H9 (cell line): ENCODE measurements at regions not wholly inside any gene's neighbourhood (a gene's known extent, or its start where the extent isn't known, plus 50 kb on each side); places are given as distances from the start of the nearest gene placed in this dataset.
A peak's percentile ranks its signal among the peaks of the same experiment; 100 is the strongest.

Source experiments
- DNase-seq: peaks from one replicate; pipeline ENCODE4 v3.0.0-alpha.2; 2017
- H2AFZ ChIP-seq: one replicate; pipeline ENCODE4 v1.6.1; 2013; ENCODE audit warnings: mild to moderate bottlenecking, low read length, control low read depth, moderate library complexity
- H2AK5ac ChIP-seq: 2 replicates; pipeline ENCODE4 v1.6.1; 2013; ENCODE audit warnings: low read length, control low read depth, mixed read lengths; ENCODE audit not compliant: insufficient read length
- H2BK120ac ChIP-seq: one replicate; pipeline ENCODE4 v1.6.1; 2013; ENCODE audit warnings: low read depth, mild to moderate bottlenecking, low read length, control low read depth, inconsistent platforms; ENCODE audit not compliant: poor library complexity, severe bottlenecking
- H2BK12ac ChIP-seq: 2 replicates; pipeline ENCODE4 v1.6.1; 2013; ENCODE audit warnings: low read length, control low read depth, mixed read lengths, low read depth; ENCODE audit not compliant: insufficient read length
- H2BK15ac ChIP-seq: 2 replicates; pipeline ENCODE4 v1.6.1; 2013; ENCODE audit warnings: low read depth, low read length, control low read depth
- H2BK20ac ChIP-seq: one replicate; pipeline ENCODE4 v1.6.1; 2013; ENCODE audit warnings: low read depth, mild to moderate bottlenecking, low read length, control low read depth, inconsistent platforms; ENCODE audit not compliant: poor library complexity, severe bottlenecking
- H2BK5ac ChIP-seq: 2 replicates; pipeline ENCODE4 v1.6.1; 2013; ENCODE audit warnings: low read length, control low read depth, mixed read lengths; ENCODE audit not compliant: insufficient read length
- H3K14ac ChIP-seq: 2 replicates; pipeline ENCODE4 v1.6.1; 2013; ENCODE audit warnings: low read length, control low read depth; ENCODE audit not compliant: insufficient read depth
- H3K18ac ChIP-seq: 2 replicates; pipeline ENCODE4 v1.6.1; 2013; ENCODE audit warnings: low read depth, mild to moderate bottlenecking, mixed read lengths, low read length, control low read depth; ENCODE audit not compliant: insufficient read length
- H3K23ac ChIP-seq: 2 replicates; pipeline ENCODE4 v1.6.1; 2013; ENCODE audit warnings: low read length, control low read depth, mixed read lengths, low read depth; ENCODE audit not compliant: insufficient read length
- H3K23me2 ChIP-seq: 2 replicates; pipeline ENCODE4 v1.6.1; 2013; ENCODE audit warnings: low read depth, mild to moderate bottlenecking, mixed read lengths, low read length, control low read depth; ENCODE audit not compliant: insufficient read length, poor library complexity, severe bottlenecking
- H3K27ac ChIP-seq: 2 replicates; pipeline ENCODE4 v1.5.1; 2013; ENCODE audit warnings: low read length, control low read depth, mixed read lengths, low read depth; ENCODE audit not compliant: insufficient read length
- H3K27me3 ChIP-seq: 2 replicates; pipeline ENCODE4 v1.6.1; 2013; ENCODE audit warnings: low read length, control low read depth, inconsistent platforms; ENCODE audit not compliant: insufficient read depth
- H3K4ac ChIP-seq: 2 replicates; pipeline ENCODE4 v1.6.1; 2013; ENCODE audit warnings: low read depth, mild to moderate bottlenecking, control low read depth, inconsistent platforms, low read length, moderate library complexity
- H3K4me1 ChIP-seq: 2 replicates; pipeline ENCODE4 v1.6.1; 2013; ENCODE audit warnings: low read length, control low read depth, inconsistent platforms; ENCODE audit not compliant: insufficient read depth
- H3K4me2 ChIP-seq: 2 replicates; pipeline ENCODE4 v1.6.1; 2013; ENCODE audit warnings: low read length, control low read depth, mixed read lengths; ENCODE audit not compliant: insufficient read length, insufficient read depth
- H3K56ac ChIP-seq: 2 replicates; pipeline ENCODE4 v1.6.1; 2013; ENCODE audit warnings: low read depth, mild to moderate bottlenecking, mixed read lengths, low read length, control low read depth; ENCODE audit not compliant: insufficient read length
- H3K79me1 ChIP-seq: 2 replicates; pipeline ENCODE4 v1.6.1; 2013; ENCODE audit warnings: low read depth, mild to moderate bottlenecking, moderate library complexity, low read length, control low read depth, inconsistent platforms; ENCODE audit not compliant: insufficient read depth, poor library complexity, severe bottlenecking
- H3K79me2 ChIP-seq: 2 replicates; pipeline ENCODE4 v1.6.1; 2013; ENCODE audit warnings: low read length, control low read depth, inconsistent platforms; ENCODE audit not compliant: insufficient read depth
- H3K9ac ChIP-seq: 2 replicates; pipeline ENCODE4 v1.6.1; 2013; ENCODE audit warnings: low read length, control low read depth, mixed read lengths; ENCODE audit not compliant: insufficient read length; ENCODE audit errors: extremely low read depth
- H3K9me3 ChIP-seq: one replicate; pipeline ENCODE4 v1.6.1; 2013; ENCODE audit warnings: low read depth, low read length, inconsistent platforms; ENCODE audit not compliant: control insufficient read depth
- H3T11ph ChIP-seq: one replicate; pipeline ENCODE4 v1.6.1; 2013; ENCODE audit warnings: mild to moderate bottlenecking, low read length, control low read depth, inconsistent platforms
- H4K20me1 ChIP-seq: one replicate; pipeline ENCODE4 v1.6.1; 2013; ENCODE audit not compliant: control insufficient read depth, insufficient read length, insufficient read depth
- H4K5ac ChIP-seq: 2 replicates; pipeline ENCODE4 v1.6.1; 2013; ENCODE audit warnings: low read depth, mild to moderate bottlenecking, mixed read lengths, low read length, control low read depth; ENCODE audit not compliant: insufficient read length
- H4K8ac ChIP-seq: replicated peaks from 2 replicates; pipeline ENCODE4 v1.6.1; 2013; ENCODE audit warnings: low read length, control low read depth, mixed read lengths, low read depth; ENCODE audit not compliant: insufficient read length
- H4K91ac ChIP-seq: 2 replicates; pipeline ENCODE4 v1.6.1; 2013; ENCODE audit warnings: low read depth, mild to moderate bottlenecking, moderate library complexity, mixed read lengths, low read length, control low read depth; ENCODE audit not compliant: insufficient read length
- H3K27ac Mint-ChIP-seq, 3 experiments: 2 replicates in 2 of 3; 3 replicates in 1 of 3; pipeline ENCODE4 v1.8.0; 2020 to 2021; ENCODE audit warnings: mixed read lengths in 3 of 3, mild to moderate bottlenecking in 1 of 3, moderate library complexity in 1 of 3
- H3K27me3 Mint-ChIP-seq: 2 replicates; pipeline ENCODE4 v1.8.0; 2021; ENCODE audit warnings: low read depth, mild to moderate bottlenecking, moderate library complexity, mixed read lengths
- H3K36me3 Mint-ChIP-seq, 3 experiments: 2 replicates in 2 of 3; 3 replicates in 1 of 3; pipeline ENCODE4 v1.8.0; 2020 to 2021; ENCODE audit warnings: low read depth in 3 of 3, mixed read lengths in 3 of 3; ENCODE audit not compliant: insufficient read depth in 1 of 3
- H3K4me1 Mint-ChIP-seq, 2 experiments: 2 replicates each; pipeline ENCODE4 v1.8.0; 2020; ENCODE audit warnings: mixed read lengths in 2 of 2
- H3K4me3 Mint-ChIP-seq, 2 experiments: 2 replicates in 1 of 2; 3 replicates in 1 of 2; pipeline ENCODE4 v1.8.0; 2020 to 2021; ENCODE audit warnings: mild to moderate bottlenecking in 2 of 2, mixed read lengths in 2 of 2, moderate library complexity in 1 of 2
- H3K9me3 Mint-ChIP-seq, 2 experiments: 2 replicates in 1 of 2; 3 replicates in 1 of 2; pipeline ENCODE4 v1.8.0; 2020; ENCODE audit warnings: mild to moderate bottlenecking in 2 of 2, mixed read lengths in 2 of 2, moderate library complexity in 1 of 2
- WGBS: extraction: QIAGEN DNeasy Blood & Tissue Kit; methylation state at CpG from one replicate; pipeline ENCODE4 v1.1.7; 2013; ENCODE audit warnings: missing lambda C conversion rate, low lambda C conversion rate, mixed read lengths; ENCODE audit not compliant: insufficient read length; ENCODE audit errors: extremely low coverage; 5-methylcytosine and 5-hydroxymethylcytosine counted together
- TF ChIP-seq, protein P1 (sequence below): fragments of 200-600 bp; sonication (generic); conservative IDR thresholded peaks from 3 replicates; pipeline ENCODE4 v1.8.0; 2021; ENCODE audit warnings: antibody characterized with exemption, mild to moderate bottlenecking

DNA sequence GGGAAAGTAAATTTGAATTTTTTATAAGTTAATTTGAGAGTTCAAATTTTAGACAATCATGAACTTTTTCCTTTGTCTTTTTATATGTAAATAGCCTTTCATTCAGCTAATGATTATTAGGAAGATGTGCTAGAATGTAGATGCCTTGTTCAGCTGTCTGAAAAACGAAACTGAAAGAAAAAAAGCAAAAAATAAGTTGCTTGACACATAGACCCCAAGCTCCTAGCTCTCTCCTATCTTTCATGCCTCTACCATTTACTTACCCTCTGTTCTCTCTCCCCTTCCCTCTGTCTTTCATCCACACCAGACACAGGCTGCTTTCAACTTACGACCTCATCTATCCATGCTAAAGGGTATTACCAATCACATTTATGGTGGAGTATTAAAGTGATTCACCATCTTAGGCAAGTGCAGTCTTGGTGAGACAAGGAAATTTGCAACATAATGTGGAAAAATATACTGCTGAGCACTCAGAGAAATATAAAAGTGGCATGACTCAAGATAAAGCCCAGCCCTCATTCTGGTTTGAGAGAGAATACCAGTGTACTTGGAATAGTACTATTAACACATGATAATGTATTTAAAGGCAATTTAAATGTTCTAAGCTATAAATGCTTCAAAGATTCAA, 425.6 kb downstream of the SUCLG1 start:
- Histone ChIP-seq H3T11ph (no peak overlapping the region), H2BK120ac (no peak overlapping the region), H3K27me3 (no peaks in the 10 kb centered on the region), H2BK5ac (no peak overlapping the region), H4K20me1 (no peaks in the 10 kb centered on the region), H2BK12ac (no peak overlapping the region), H3K79me1 (no peaks in the 10 kb centered on the region), H3K18ac (no peak overlapping the region), H3K79me2 (no peaks in the 10 kb centered on the region), H4K5ac (no peak overlapping the region), H2BK15ac (no peak overlapping the region), H3K9ac (no peak overlapping the region), H4K8ac (no peak overlapping the region), H4K91ac (no peak overlapping the region), H3K9me3 (no peaks in the 10 kb centered on the region), H3K4me1 (no peaks in the 10 kb centered on the region), H3K56ac (no peak overlapping the region), H2BK20ac (no peak overlapping the region), H3K14ac (no peak overlapping the region), H3K4me2 (no peak overlapping the region), H2AFZ (no peak overlapping the region), H3K4ac (no peak overlapping the region), H3K27ac (no peak overlapping the region), H3K23ac (no peak overlapping the region), H3K23me2 (no peaks in the 10 kb centered on the region), H2AK5ac (no peak overlapping the region)
- Mint-ChIP-seq H3K36me3 (no peaks in the 10 kb centered on the region), H3K9me3 (no peaks in the 10 kb centered on the region), H3K4me1 (0 out of 4 replicates have a peak, but pooled peaks cover 0 to 2% of the 10 kb centered on the region in 2 experiments), H3K27me3 (no peaks in the 10 kb centered on the region), H3K27ac (peak overlapping the region in 1 of 3 experiments; percentile 41; a peak in 1 of 7 replicates), H3K4me3 (no peak overlapping the region)
- no CpG with 5 or more reads among the region's 2 CpGs for WGBS
- TF ChIP-seq, protein P1, sequence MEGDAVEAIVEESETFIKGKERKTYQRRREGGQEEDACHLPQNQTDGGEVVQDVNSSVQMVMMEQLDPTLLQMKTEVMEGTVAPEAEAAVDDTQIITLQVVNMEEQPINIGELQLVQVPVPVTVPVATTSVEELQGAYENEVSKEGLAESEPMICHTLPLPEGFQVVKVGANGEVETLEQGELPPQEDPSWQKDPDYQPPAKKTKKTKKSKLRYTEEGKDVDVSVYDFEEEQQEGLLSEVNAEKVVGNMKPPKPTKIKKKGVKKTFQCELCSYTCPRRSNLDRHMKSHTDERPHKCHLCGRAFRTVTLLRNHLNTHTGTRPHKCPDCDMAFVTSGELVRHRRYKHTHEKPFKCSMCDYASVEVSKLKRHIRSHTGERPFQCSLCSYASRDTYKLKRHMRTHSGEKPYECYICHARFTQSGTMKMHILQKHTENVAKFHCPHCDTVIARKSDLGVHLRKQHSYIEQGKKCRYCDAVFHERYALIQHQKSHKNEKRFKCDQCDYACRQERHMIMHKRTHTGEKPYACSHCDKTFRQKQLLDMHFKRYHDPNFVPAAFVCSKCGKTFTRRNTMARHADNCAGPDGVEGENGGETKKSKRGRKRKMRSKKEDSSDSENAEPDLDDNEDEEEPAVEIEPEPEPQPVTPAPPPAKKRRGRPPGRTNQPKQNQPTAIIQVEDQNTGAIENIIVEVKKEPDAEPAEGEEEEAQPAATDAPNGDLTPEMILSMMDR, result no peak
- DNase-seq, result no peak
